HG03439 (cell line): ENCODE measurements at regions not wholly inside any gene's neighbourhood (a gene's known extent, or its start where the extent isn't known, plus 50 kb on each side); places are given as distances from the start of the nearest gene placed in this dataset.
A peak's percentile ranks its signal among the peaks of the same experiment; 100 is the strongest.

Source experiments
- ATAC-seq: cut with Tn5 transposase; IDR thresholded peaks from one replicate; pipeline ENCODE4 v1.9.1; 2021; ENCODE audit warnings: mild to moderate bottlenecking, moderate library complexity; ENCODE audit not compliant: unreplicated experiment

- no peak for ATAC-seq
These were observed 355.3 kb upstream of the ZNF385D start for GRCh38 chr3:22106213-22106896.

GRCh38 chr3:22111226-22111625, 360.2 kb upstream of the ZNF385D start:
- ATAC-seq, result no peak

- ATAC-seq, result no peak
These were observed 362.4 kb upstream of the ZNF385D start for GRCh38 chr3:22113453-22113852.

- no peak for ATAC-seq
These were observed 364.6 kb upstream of the ZNF385D start for GRCh38 chr3:22115581-22115980.

- no peak for ATAC-seq
These were observed 366.1 kb upstream of the ZNF385D start for GRCh38 chr3:22117091-22117490.

GRCh38 chr3:22117751-22118346, 366.8 kb upstream of the ZNF385D start:
- no peak for ATAC-seq

GRCh38 chr3:22118542-22118941, 367.5 kb upstream of the ZNF385D start:
- no peak for ATAC-seq

- peak; percentile 41 for ATAC-seq
These were observed 370.2 kb upstream of the ZNF385D start for GRCh38 chr3:22121068-22121701.

GRCh38 chr3:22122567-22122966, 371.6 kb upstream of the ZNF385D start:
- peak; percentile 82 for ATAC-seq

- ATAC-seq, result no peak
These were observed 378.1 kb upstream of the ZNF385D start for GRCh38 chr3:22129101-22129500.

- ATAC-seq, result no peak
These were observed 390.8 kb upstream of the ZNF385D start for GRCh38 chr3:22141769-22142168.

- no peak for ATAC-seq
These were observed 396.2 kb upstream of the ZNF385D start for GRCh38 chr3:22147161-22147560.

- no peak for ATAC-seq
These were observed 405.9 kb upstream of the ZNF385D start for GRCh38 chr3:22156868-22157267.

GRCh38 chr3:22157848-22158247, 406.8 kb upstream of the ZNF385D start:
- ATAC-seq, result no peak

GRCh38 chr3:22159004-22159695, 408.1 kb upstream of the ZNF385D start:
- ATAC-seq, result no peak

- no peak for ATAC-seq
These were observed 410.3 kb upstream of the ZNF385D start for GRCh38 chr3:22161315-22161714.

GRCh38 chr3:22170370-22170769, 419.4 kb upstream of the ZNF385D start:
- ATAC-seq, result no peak

- no peak for ATAC-seq
These were observed 422.0 kb upstream of the ZNF385D start for GRCh38 chr3:22172964-22173363.

GRCh38 chr3:22175947-22176346, 424.9 kb upstream of the ZNF385D start:
- ATAC-seq, result no peak

- ATAC-seq, result no peak
These were observed 425.9 kb upstream of the ZNF385D start for GRCh38 chr3:22176911-22177310.

- no peak for ATAC-seq
These were observed 438.6 kb upstream of the ZNF385D start for GRCh38 chr3:22189616-22190015.

GRCh38 chr3:22199095-22199494, 448.1 kb upstream of the ZNF385D start:
- no peak for ATAC-seq
